HG03095 (cell line): ENCODE measurements at regions not wholly inside any gene's neighbourhood (a gene's known extent, or its start where the extent isn't known, plus 50 kb on each side); places are given as distances from the start of the nearest gene placed in this dataset.

ENCODE experiments used
- ATAC-seq: cut with Tn5 transposase; IDR thresholded peaks from one replicate; pipeline ENCODE4 v1.9.1; 2021; ENCODE audit warnings: moderate library complexity; ENCODE audit not compliant: unreplicated experiment

GRCh38 chr13:99862244-99862643, 109.3 kb downstream of the ZIC5 start:
- ATAC-seq, result no peak

DNA sequence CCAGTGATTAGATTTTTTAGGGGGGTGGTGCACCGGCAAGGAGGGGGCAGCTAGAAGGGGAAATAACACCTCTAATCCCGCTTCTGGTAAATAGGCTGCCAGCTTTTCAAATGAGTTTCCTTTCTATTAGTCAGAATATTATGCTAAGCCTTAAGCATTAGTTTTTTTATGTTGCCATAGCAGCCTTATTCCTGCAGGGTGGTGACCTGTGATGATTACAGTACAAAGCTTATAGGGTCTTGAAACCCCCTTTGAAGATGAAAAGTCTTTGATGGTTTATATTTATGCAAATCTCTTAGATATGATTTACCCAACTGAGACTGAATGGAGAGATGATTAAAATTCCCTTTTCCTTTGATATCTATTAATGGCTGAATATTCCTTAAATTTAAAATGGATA, 109.8 kb downstream of the ZIC5 start:
- no peak for ATAC-seq

- no peak for ATAC-seq
Observed at GRCh38 chr13:99860745-99861144, 110.8 kb downstream of the ZIC5 start.

- peak; percentile 77 for ATAC-seq
Observed at GRCh38 chr13:99859178-99860177, 112.1 kb downstream of the ZIC5 start.

- ATAC-seq, result no peak
Observed at GRCh38 chr13:99857738-99858137, 113.8 kb downstream of the ZIC5 start.

DNA sequence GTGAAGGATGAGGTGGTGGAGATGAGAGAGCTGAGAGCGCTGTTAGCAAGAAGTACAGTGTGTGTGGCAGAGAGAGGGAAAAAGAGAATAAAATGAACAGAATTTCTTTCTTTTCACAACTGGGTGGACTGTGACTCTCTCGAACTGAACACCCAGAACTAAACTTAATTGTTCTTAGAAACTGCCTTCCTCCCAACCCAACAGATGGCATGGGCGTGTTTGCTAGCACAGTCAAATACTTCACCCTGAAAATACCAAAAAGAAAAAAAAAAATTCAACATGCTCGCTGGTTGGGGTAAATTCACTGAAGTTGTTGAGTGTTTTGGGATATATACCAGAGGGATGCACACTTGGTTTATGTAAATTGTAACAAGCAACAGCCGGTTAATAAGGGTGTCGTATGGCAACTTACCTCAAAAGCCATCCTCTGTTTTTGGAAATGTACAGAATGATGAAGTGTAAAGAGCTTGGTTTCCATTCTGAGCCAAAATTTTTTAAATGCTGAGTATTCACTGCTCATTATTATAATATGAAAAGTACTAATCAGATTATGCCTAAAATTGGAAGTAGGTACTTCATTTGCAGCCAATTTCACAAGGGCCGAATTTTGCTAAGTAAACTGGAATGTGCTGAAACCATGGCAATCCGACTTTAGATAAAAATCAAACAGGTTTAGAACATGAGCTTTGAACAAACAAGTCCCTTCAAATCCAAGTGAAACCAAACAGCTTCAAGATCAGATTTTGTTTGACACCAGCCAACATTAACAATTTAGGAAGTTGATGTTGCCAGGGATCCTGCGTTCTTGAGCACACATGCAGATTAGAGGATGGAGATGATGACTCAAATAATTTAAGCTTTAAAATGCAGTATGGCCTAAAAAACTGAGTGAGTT, 115.8 kb downstream of the ZIC5 start:
- ATAC-seq, result no peak

GRCh38 chr13:99854366-99854765, 117.2 kb downstream of the ZIC5 start:
- no peak for ATAC-seq

GRCh38 chr13:99847318-99847750, 124.2 kb downstream of the ZIC5 start:
- no peak for ATAC-seq

DNA sequence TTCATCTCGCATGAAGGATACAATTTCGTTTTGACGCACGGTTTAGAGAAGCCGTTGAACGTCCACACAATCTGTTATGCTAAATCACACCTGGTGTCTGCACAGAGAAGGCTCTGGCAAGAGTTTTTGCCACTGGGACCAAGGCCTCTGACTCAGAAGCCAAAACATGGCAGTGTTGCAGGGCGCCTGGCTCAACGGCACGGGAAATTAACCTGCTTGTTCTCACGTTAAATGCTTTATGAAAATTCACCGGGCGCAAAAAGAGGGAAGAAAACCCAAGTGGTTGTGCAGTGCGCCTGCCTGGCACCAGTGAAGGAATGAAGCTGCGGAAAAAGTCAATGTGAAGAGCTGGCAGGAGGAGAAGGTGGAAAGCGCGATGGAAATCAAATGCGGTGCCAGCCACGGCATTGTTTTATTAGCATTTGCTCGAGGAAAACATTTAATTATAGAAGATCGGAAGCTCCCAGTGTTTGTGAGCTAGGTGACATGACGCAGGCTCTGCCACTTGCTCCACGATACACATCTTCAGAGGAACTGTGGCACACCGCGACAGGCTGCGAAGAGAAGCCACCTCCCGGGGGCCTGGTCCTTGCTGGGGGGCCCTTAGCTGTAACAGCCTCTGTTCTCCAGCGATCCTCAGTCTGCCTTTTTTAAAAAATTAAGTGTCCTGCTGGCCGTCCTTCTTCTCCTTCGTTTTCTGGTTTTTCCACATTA, 126.2 kb downstream of the ZIC5 start:
- no peak for ATAC-seq

GRCh38 chr13:99844421-99844820, 127.1 kb downstream of the ZIC5 start:
- no peak for ATAC-seq

DNA sequence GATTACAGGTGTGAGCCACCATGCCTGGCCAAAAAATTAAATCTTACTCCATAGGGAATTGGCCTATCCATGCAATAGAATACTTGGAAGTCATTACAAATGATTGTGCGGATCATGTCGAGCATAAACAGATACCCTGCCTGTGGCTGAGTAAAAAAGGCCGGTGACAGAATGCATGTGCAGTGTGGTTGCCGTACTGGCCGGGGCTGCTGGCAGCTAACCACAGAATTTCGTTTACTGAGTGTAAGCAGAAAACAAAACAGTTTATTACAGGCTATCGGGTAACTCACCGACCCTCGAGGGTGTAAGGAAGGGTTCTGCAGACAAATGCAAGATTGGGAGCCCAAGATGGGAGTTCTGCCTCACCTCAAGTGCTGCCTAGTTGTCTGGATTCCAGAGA, 127.7 kb downstream of the ZIC5 start:
- ATAC-seq, result no peak

GRCh38 chr13:99842405-99842804, 129.2 kb downstream of the ZIC5 start:
- no peak for ATAC-seq

DNA sequence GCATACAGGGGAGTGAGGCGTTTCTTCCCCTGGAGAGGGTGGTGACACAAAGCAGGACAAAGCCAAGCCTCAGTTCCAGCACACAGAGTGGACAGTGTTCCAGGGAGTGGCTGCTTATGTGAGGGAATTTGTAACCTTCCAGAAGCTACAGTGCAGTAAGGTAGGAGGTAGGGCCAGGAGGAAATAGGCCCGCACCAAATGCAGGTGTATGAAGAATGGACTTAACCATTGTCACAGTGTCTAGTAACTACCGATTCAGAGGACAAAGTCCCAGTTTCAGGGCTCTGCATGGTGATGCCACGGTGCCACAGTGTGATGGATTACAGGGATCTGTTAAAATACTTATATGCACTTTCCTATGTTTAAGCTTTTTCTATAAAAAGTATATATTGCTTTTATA, 135.3 kb downstream of the ZIC5 start:
- no peak for ATAC-seq

GRCh38 chr13:99835442-99835841, 136.1 kb downstream of the ZIC5 start:
- ATAC-seq, result no peak

DNA sequence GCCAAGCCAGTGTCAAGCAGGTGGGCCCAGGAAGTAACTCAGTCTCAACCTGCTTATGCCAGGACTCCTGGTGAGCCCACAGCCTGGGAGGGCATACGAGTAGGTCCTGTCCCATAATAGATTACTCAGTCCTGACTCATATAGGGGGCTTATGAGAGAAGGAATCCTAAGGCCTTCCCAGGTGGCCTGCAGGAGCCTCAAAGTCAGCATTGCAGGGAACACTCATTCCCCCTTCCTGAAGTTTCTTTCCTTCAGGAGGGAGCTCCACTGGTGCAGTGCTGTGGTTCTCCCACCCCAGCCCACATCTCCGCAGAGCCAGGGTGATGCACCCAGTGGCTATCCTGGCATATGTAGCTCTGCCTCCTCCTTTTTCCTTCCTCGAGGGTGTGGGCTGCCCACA, 137.3 kb downstream of the ZIC5 start:
- no peak for ATAC-seq

GRCh38 chr13:99832347-99832746, 139.2 kb downstream of the ZIC5 start:
- no peak for ATAC-seq

DNA sequence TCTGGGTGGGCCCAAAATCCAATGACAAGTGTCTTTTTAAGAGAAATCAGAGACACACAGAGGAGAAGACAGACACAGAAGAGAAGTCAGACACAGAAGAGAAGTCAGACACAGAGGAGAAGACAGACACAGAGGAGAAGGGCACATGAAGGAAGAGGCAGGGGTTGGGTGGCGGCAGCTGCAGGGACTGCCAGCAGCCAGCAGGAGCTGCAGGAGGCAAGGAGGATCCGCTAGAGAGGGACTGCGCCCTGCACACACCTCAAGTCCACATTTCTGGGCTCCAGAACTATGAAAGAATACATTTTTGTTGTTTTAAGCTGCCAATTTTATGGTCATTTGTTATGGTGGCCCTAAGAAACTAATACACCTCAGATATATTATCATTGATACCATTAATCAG, 140.6 kb downstream of the ZIC5 start:
- no peak for ATAC-seq

GRCh38 chr13:99829593-99830239, 141.9 kb downstream of the ZIC5 start:
- no peak for ATAC-seq

DNA sequence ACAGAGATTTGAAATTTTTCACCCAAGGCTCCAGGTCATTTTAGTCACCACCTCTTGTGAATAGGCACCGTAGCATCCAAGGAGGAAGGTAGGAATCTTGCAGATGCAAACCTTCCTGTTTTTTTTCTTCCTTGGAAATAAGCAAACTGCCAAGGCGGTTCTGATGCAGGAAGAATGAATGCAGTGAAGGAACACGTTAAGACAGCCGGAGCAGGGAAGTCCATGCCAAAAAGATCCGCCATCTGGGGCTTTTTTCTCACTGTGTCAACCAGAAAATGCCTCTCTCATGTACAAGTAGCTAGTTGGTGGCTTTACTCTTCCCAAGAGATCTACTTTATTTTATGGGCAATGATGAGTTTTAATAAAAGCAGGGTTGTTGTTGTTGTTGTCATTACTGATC, 142.4 kb downstream of the ZIC5 start:
- ATAC-seq, result no peak

DNA sequence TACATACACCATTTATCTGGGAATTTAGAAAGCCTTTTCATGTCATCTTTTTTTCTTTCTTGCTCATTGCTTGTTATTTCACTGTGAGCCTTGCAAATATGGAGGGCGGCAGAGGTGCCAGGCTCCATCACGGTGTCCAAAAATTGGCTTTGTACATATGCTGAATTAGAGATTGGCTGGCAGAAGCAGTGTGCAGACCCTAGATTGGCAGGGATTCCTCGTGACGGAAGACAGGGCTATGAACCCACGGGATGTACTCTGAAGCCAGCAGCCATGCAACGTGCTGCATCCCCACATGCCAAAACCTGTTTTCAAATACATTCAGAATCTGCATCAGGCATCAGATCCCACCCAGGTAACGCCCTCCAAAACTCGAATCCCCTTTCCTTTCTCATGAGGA, 142.8 kb downstream of the ZIC5 start:
- no peak for ATAC-seq

DNA sequence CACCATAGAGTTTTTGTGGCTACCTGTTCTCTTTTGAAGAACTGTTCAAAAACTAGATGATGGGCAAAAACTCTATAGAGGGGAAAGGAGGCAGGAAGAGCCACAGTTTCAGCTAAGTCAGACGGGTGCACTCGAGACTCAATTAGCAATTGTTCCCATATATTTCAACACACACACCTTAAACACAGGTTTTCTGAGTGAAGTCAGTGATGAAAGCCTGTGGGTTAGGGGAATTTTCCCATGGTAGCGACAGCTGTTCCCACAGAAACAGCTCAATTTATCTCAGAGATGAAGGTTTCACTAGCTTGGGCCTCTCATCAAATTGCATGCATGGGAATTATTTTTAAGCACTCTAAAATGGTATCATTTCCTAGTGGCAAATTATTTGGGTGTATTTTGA, 143.4 kb downstream of the ZIC5 start:
- no peak for ATAC-seq
